ENCODE measurements at regions not wholly inside any gene's neighbourhood (a gene's known extent, or its start where the extent isn't known, plus 50 kb on each side); places are given as distances from the start of the nearest gene placed in this dataset.
"Not testable (repeated sequence)": the region's sequence is repeated elsewhere in the genome, so short reads cannot be mapped to it uniquely, and the experiment has no call there.

DNA sequence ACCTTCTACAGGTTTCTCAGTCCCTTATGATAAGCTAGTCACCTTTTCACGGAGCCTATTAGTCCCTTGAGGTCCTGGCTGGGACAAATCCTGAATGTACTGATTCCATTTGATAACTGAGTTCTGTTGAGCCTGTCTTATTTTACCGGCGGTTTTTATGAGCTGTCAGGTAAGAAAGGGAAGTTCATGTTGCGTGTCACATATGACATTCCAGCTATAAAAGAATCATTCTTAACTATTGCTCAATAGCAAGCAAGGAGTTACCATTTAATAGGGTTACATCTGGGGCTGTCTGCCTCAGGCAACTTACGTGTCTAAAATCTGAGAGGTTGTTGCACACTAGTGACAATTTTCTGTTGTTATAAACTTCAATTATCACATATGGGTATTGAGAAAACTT, 394.6 kb downstream of the TECRL start:
- Histone ChIP-seq H3K9me3 (ENCODE audit: control insufficient read depth, low read depth, low read length) (no peaks in the 10 kb centered on the region), H3K27ac (ENCODE audit: low read length) (no peak overlapping the region), H3K9ac (ENCODE audit: low read length) (no peak overlapping the region), H3K36me3 (ENCODE audit: control insufficient read depth, low read depth, low read length) (no peaks in the 10 kb centered on the region), H3K27me3 (ENCODE audit: control insufficient read depth, insufficient read depth, low read length) (no peaks in the 10 kb centered on the region), H3K4me3 (ENCODE audit: low read length) (no peak overlapping the region), H3K4me1 (ENCODE audit: control insufficient read depth, low read depth, low read length) (no peaks in the 10 kb centered on the region)

DNA sequence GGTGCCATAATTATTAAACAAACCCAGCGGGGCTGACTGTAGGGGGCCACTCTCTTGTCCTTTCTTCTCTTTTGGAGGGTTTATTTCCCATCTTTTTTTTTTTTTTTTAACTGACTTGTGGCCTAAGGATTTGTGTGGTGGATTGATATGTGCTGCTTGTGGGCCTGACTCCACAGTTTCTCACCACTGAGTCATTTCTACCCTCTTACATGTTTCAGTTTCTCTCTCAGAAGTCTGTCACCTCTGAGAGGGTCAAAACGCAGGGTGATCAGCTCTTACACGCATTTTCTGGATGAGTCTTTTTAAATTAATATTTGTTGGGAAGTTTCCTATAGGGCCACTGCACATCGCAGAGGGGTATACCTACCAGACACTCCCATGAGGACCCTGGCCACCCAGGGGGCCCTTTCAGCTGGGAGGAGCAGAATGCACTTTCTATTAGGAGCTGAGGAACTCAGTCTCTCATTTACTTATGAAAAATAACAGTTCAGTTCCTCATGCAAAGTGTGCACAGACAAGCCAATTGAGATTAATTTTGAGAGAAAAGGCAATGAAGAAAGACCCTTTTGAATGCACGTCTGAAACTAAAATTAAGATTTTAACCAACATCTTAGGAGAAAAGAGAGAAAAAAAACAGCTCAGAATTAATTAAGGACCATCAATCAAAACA, 407.9 kb downstream of the TECRL start:
- Histone ChIP-seq H3K36me3 (ENCODE audit: control insufficient read depth, low read depth, low read length) (no peaks in the 10 kb centered on the region), H3K27ac (ENCODE audit: low read length) (no peak overlapping the region), H3K4me3 (ENCODE audit: low read length) (no peak overlapping the region), H3K9me3 (ENCODE audit: control insufficient read depth, low read depth, low read length) (no peaks in the 10 kb centered on the region), H3K27me3 (ENCODE audit: control insufficient read depth, insufficient read depth, low read length) (no peaks in the 10 kb centered on the region), H3K4me1 (ENCODE audit: control insufficient read depth, low read depth, low read length) (no peaks in the 10 kb centered on the region), H3K9ac (ENCODE audit: low read length) (no peak overlapping the region)

DNA sequence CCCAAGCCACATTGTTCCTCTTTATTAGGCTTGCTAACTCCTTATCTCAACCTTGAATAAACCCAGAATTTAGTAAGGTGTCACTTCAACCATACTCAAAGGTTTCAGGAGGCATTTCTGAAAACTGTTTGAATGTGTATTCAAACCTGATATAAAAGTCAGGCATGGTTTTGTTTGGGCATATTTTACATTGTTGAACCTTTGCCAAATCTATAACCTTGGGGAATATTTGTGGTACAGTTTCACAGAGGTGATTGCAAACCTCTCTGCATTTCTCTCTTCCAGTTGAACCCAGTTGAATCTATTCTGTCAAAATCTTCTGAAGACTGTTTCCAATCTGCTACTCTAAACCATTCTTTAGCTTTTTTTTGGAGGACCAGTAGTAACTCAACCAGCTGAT, 409.0 kb downstream of the TECRL start:
- H3K27me3 ChIP-seq (ENCODE audit: control insufficient read depth, insufficient read depth, low read length): no peaks in the 10 kb centered on the region
- H3K36me3 ChIP-seq (ENCODE audit: control insufficient read depth, low read depth, low read length): no peaks in the 10 kb centered on the region
- H3K9ac ChIP-seq (ENCODE audit: low read length): no peak overlapping the region
- no peak overlapping the region for H3K4me3 ChIP-seq (ENCODE audit: low read length)
- H3K4me1 ChIP-seq (ENCODE audit: control insufficient read depth, low read depth, low read length): no peaks in the 10 kb centered on the region
- no peak overlapping the region for H3K27ac ChIP-seq (ENCODE audit: low read length)
- H3K9me3 ChIP-seq (ENCODE audit: control insufficient read depth, low read depth, low read length): no peaks in the 10 kb centered on the region

DNA sequence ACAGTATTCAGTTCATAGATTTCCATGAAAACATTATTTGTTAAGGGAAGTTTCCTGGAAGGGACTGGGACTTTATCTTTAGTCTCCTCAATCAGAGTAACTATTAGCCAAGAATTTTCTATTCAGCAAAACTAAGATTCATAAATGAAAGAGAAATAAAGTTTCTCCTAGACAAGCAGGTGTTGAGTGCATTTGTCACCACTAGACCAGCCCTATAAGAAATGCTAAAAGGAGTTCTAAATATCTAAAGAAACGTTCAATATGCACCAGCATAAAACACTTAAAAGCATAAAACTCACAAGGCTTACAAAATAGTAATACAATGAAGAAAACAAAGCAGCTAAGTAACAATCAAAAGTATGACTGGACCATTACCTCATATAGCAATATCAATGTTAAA, 423.0 kb downstream of the TECRL start:
- no peak overlapping the region for H3K4me3 ChIP-seq (ENCODE audit: low read length)
- no peaks in the 10 kb centered on the region for H3K36me3 ChIP-seq (ENCODE audit: control insufficient read depth, low read depth, low read length)
- no peak overlapping the region for H3K27ac ChIP-seq (ENCODE audit: low read length)
- H3K4me1 ChIP-seq (ENCODE audit: control insufficient read depth, low read depth, low read length): peaks cover 5% of the 10 kb centered on the region
- no peaks in the 10 kb centered on the region for H3K9me3 ChIP-seq (ENCODE audit: control insufficient read depth, low read depth, low read length)
- no peaks in the 10 kb centered on the region for H3K27me3 ChIP-seq (ENCODE audit: control insufficient read depth, insufficient read depth, low read length)
- no peak overlapping the region for H3K9ac ChIP-seq (ENCODE audit: low read length)

DNA sequence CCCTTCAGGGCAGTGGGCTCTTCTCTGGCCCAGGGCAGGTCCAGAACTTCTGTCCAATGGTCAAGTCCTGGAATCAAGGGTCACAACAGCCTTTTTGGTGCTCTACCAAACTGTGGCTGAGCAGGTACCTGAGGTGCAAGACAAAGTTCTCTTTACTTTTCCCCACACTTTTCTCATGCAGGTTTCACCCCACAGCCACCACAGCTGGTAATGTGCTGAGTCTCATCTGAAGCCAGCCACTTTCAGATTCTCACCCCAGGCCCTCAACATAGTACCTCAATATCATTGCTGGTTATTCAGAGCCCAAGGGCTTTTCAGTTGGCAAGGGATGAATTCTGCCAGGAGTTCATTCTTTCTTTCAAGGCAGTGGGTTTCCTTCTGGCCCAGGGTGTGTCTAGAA, 426.0 kb downstream of the TECRL start:
- Histone ChIP-seq H3K9ac (ENCODE audit: low read length) (no peak overlapping the region), H3K27ac (ENCODE audit: low read length) (no peak overlapping the region), H3K4me3 (ENCODE audit: low read length) (no peak overlapping the region), H3K9me3 (ENCODE audit: control insufficient read depth, low read depth, low read length) (no peaks in the 10 kb centered on the region), H3K4me1 (ENCODE audit: control insufficient read depth, low read depth, low read length) (peaks cover 5% of the 10 kb centered on the region), H3K36me3 (ENCODE audit: control insufficient read depth, low read depth, low read length) (no peaks in the 10 kb centered on the region), H3K27me3 (ENCODE audit: control insufficient read depth, insufficient read depth, low read length) (no peaks in the 10 kb centered on the region)

DNA sequence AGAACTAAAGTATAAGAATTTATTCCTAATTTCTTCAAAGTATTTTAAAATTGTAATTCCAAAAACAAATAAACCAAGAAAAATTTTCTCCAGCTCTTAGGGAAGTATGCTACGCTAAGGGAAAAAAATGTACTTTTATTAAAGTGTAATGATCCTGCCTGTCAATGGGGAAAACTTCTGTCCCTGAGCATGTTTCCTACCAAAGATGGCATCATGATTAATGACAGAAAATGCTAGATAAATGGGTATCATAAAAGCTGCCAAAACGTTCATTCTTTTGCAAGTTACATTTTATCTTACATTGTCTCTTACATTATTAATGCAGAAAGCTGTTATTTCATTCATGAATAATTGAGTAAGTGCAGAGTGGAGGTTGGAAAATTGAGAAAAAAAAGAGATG, 443.4 kb downstream of the TECRL start:
- Histone ChIP-seq H3K9me3 (ENCODE audit: control insufficient read depth, low read depth, low read length) (no peaks in the 10 kb centered on the region), H3K27ac (ENCODE audit: low read length) (no peak overlapping the region), H3K27me3 (ENCODE audit: control insufficient read depth, insufficient read depth, low read length) (no peaks in the 10 kb centered on the region), H3K4me1 (ENCODE audit: control insufficient read depth, low read depth, low read length) (no peaks in the 10 kb centered on the region), H3K36me3 (ENCODE audit: control insufficient read depth, low read depth, low read length) (no peaks in the 10 kb centered on the region), H3K4me3 (ENCODE audit: low read length) (no peak overlapping the region), H3K9ac (ENCODE audit: low read length) (no peak overlapping the region)

DNA sequence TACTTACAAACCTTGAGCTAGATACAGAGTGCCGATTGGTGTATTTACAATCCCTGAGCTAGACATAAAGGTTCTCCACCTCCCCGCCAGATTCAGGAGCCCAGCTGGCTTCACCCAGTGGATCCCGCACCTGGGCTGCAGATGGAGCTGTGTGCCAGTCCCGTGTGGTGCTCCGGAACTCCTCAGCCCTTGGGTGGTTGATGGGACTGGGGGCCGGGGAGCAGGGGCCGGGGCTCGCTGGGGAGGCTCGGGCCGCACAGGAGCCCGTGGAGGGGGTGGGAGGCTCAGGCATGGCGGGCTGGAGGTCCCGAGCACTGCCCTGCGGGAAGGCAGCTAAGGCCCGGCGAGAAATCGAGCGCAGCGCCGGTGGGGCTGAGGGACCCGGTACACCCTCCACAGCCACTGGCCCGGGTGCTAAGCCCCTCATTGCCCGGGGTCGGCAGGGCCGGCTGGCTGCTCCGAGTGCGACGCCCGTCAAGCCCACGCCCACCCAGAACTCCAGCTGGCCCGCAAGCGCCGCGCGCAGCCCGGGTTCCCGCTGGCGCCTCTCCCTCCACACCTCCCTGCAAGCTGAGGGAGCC, 466.5 kb downstream of the TECRL start:
- H3K4me3 ChIP-seq (ENCODE audit: low read length); H3K4me1 ChIP-seq (ENCODE audit: control insufficient read depth, low read depth, low read length); H3K27ac ChIP-seq (ENCODE audit: low read length); H3K9me3 ChIP-seq (ENCODE audit: control insufficient read depth, low read depth, low read length); H3K36me3 ChIP-seq (ENCODE audit: control insufficient read depth, low read depth, low read length); H3K27me3 ChIP-seq (ENCODE audit: control insufficient read depth, insufficient read depth, low read length); H3K9ac ChIP-seq (ENCODE audit: low read length): not testable (repeated sequence)

DNA sequence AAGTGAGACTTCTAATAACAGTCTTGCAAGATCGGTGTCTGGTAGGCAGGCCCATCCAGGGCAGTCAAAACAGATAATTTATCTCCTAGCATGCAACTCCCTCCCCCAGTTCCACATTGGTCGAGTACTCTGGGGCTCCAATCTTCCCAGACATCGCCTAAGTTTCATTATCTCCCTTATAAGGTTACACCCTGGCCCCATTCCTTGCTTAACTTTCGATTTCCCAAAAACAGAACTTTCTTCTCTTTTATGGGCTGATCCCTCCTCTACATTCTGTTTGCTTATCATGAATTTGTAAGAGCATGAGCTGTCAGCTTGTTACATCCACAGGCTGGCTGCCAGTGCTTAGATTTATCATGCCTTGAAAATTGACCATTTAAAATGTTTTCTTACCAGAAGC, 471.3 kb downstream of the TECRL start:
- no peak overlapping the region for H3K4me3 ChIP-seq (ENCODE audit: low read length)
- no peak overlapping the region for H3K9ac ChIP-seq (ENCODE audit: low read length)
- H3K27me3 ChIP-seq (ENCODE audit: control insufficient read depth, insufficient read depth, low read length): no peaks in the 10 kb centered on the region
- H3K27ac ChIP-seq (ENCODE audit: low read length): no peak overlapping the region
- no peaks in the 10 kb centered on the region for H3K4me1 ChIP-seq (ENCODE audit: control insufficient read depth, low read depth, low read length)
- no peaks in the 10 kb centered on the region for H3K9me3 ChIP-seq (ENCODE audit: control insufficient read depth, low read depth, low read length)
- no peaks in the 10 kb centered on the region for H3K36me3 ChIP-seq (ENCODE audit: control insufficient read depth, low read depth, low read length)

DNA sequence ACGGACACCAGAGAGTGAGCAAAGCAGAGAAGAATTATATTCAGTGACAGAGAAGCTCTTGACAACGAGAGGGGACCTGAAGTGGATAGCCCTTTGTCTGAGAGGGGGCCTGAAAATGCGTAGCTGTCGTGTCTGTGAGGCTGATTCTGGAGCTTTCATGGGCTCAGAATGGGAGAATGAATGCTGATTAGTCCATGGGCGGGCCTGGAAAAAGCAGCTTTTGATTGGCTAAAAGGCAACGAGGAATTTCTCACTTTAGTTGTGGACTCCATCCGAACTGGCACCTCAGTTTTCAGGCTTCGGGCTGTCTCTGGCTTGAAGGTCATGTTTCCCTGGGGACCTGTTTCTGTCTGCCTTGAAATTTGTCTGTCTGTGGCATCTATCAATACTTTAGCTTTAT, 487.1 kb downstream of the TECRL start:
- Histone ChIP-seq H3K4me1 (ENCODE audit: control insufficient read depth, low read depth, low read length) (no peaks in the 10 kb centered on the region), H3K27me3 (ENCODE audit: control insufficient read depth, insufficient read depth, low read length) (no peaks in the 10 kb centered on the region), H3K36me3 (ENCODE audit: control insufficient read depth, low read depth, low read length) (no peaks in the 10 kb centered on the region), H3K9me3 (ENCODE audit: control insufficient read depth, low read depth, low read length) (no peaks in the 10 kb centered on the region), H3K4me3 (ENCODE audit: low read length) (no peak overlapping the region), H3K9ac (ENCODE audit: low read length) (no peak overlapping the region), H3K27ac (ENCODE audit: low read length) (no peak overlapping the region)

DNA sequence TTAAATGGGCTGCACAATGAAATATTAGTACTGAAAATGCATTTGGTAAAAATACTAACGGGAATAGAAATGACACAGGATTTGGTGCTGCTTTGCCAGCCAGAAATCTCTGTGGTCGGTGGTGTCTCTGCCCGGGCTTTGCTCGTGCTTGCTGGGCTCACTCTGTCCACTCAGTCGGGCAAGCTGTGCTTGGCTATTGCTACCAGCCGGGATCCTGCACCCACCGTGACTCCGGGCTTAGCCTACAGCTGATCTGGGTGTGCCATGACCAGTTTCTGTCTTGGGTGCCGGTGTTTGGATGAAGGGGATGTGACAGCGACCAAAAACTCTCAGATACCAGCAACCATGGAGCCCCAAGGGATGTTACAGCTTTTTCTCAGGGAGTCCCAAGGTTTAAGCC, 487.7 kb downstream of the TECRL start:
- Histone ChIP-seq H3K36me3 (ENCODE audit: control insufficient read depth, low read depth, low read length) (no peaks in the 10 kb centered on the region), H3K4me3 (ENCODE audit: low read length) (no peak overlapping the region), H3K27ac (ENCODE audit: low read length) (no peak overlapping the region), H3K27me3 (ENCODE audit: control insufficient read depth, insufficient read depth, low read length) (no peaks in the 10 kb centered on the region), H3K4me1 (ENCODE audit: control insufficient read depth, low read depth, low read length) (no peaks in the 10 kb centered on the region), H3K9ac (ENCODE audit: low read length) (no peak overlapping the region), H3K9me3 (ENCODE audit: control insufficient read depth, low read depth, low read length) (no peaks in the 10 kb centered on the region)

DNA sequence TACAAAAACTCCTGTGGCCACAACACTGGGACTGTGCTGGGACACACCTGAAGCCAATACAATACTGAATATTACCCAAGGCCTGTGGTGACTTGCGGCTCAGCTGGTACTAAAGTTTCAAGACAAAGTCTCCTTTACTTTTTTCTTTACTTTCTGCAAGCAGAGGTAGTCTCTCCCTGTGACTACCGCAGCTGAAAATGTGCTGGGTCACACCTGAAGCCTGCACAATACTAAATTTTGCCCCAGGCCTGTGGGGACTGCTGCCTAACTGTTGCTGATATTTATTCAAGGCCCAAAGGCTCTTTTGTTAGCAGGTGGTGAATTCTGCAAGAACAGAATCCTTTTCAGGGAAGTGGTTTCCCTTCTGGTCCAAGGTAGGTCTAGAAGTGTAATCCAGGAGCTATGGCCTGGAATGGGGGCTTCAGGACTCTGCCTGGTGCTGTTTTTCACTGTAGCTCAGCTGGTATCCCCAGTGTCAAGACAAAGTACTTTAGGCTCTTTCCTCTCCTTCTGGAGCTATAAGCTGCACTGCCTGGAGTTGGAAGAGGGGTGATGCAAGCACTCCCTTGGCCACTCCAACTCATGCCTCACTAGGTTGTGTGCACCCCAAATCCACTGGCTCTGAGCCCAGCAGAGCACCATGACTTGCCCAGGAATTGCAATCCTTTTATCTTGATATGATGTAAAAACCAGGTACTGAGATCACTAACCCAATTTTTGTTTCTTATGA, 489.4 kb downstream of the TECRL start:
- Histone ChIP-seq H3K4me3 (ENCODE audit: low read length) (no peak overlapping the region), H3K9me3 (ENCODE audit: control insufficient read depth, low read depth, low read length) (no peaks in the 10 kb centered on the region), H3K9ac (ENCODE audit: low read length) (no peak overlapping the region), H3K27ac (ENCODE audit: low read length) (no peak overlapping the region), H3K27me3 (ENCODE audit: control insufficient read depth, insufficient read depth, low read length) (no peaks in the 10 kb centered on the region), H3K4me1 (ENCODE audit: control insufficient read depth, low read depth, low read length) (no peaks in the 10 kb centered on the region), H3K36me3 (ENCODE audit: control insufficient read depth, low read depth, low read length) (no peaks in the 10 kb centered on the region)

DNA sequence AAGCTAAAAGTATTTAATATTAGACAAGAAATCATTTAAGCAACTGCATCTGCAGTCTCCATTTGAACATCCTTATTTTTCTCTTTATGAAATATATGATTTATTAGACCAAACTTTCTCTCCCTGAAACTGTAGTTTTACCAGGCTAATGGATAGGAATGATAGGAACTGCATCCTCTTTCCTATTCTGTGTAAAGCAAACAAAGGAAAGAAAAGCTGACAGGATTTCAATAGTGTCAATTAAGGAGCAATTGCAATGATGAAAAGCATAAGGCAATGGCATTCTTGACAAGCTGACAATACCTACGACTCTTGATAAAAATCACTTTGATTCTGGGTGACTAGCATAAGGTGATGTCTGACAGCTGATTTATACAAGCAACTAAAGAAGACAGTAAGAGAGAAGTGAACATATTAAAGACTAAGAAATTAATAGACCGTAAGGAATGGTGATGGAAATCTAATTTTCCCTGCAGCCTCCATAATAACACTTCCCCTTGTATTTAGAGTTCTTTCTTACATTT, 502.5 kb downstream of the TECRL start:
- Histone ChIP-seq H3K4me1 (ENCODE audit: control insufficient read depth, low read depth, low read length) (peaks cover 1% of the 10 kb centered on the region), H3K9ac (ENCODE audit: low read length) (no peak overlapping the region), H3K4me3 (ENCODE audit: low read length) (no peak overlapping the region), H3K9me3 (ENCODE audit: control insufficient read depth, low read depth, low read length) (no peaks in the 10 kb centered on the region), H3K36me3 (ENCODE audit: control insufficient read depth, low read depth, low read length) (no peaks in the 10 kb centered on the region), H3K27ac (ENCODE audit: low read length) (no peak overlapping the region), H3K27me3 (ENCODE audit: control insufficient read depth, insufficient read depth, low read length) (peaks cover 10% of the 10 kb centered on the region)

Measured in iPS-18a (cell line).